ENCODE measurements at regions not wholly inside any gene's neighbourhood (a gene's known extent, or its start where the extent isn't known, plus 50 kb on each side); places are given as distances from the start of the nearest gene placed in this dataset.
"Not testable (repeated sequence)": the region's sequence is repeated elsewhere in the genome, so short reads cannot be mapped to it uniquely, and the experiment has no call there.

- H3K9me3 Mint-ChIP-seq: peaks cover 8% of the 10 kb centered on the region
- H3K27ac Mint-ChIP-seq: no peak overlapping the region
These were observed 1297.4 kb upstream of the MIR17HG start for GRCh38 chr13:90049989-90050671.

GRCh38 chr13:90055121-90055520 is 1292.4 kb upstream of the MIR17HG start:
- Mint-ChIP-seq H3K4me3 (no peak overlapping the region), H3K4me1 (no peaks in the 10 kb centered on the region), H3K27me3 (no peaks in the 10 kb centered on the region), H3K36me3 (no peaks in the 10 kb centered on the region), H3K27ac (no peak overlapping the region), H3K9me3 (no peaks in the 10 kb centered on the region)
- no peak for DNase-seq

More at GRCh38 chr13:90049989-90050671, 1297.4 kb upstream of the MIR17HG start:
- DNase-seq: no peak
- Mint-ChIP-seq H3K4me1 (no peaks in the 10 kb centered on the region), H3K4me3 (no peak overlapping the region), H3K36me3 (peaks cover 2% of the 10 kb centered on the region), H3K27me3 (no peaks in the 10 kb centered on the region)

- no peak overlapping the region for H3K4me3 Mint-ChIP-seq
- H3K9me3 Mint-ChIP-seq: no peaks in the 10 kb centered on the region
- no peaks in the 10 kb centered on the region for H3K27me3 Mint-ChIP-seq
- DNase-seq: no peak
- H3K4me1 Mint-ChIP-seq: no peaks in the 10 kb centered on the region
- H3K27ac Mint-ChIP-seq: no peak overlapping the region
- no peaks in the 10 kb centered on the region for H3K36me3 Mint-ChIP-seq
These were observed 1291.7 kb upstream of the MIR17HG start for GRCh38 chr13:90055760-90056159.

GRCh38 chr13:90064226-90064625 is 1283.3 kb upstream of the MIR17HG start:
- H3K9me3 Mint-ChIP-seq, H3K36me3 Mint-ChIP-seq, H3K27me3 Mint-ChIP-seq, H3K4me1 Mint-ChIP-seq, DNase-seq, H3K4me3 Mint-ChIP-seq, H3K27ac Mint-ChIP-seq: not testable (repeated sequence)

GRCh38 chr13:90068658-90069057 is 1278.8 kb upstream of the MIR17HG start:
- peaks cover 5% of the 10 kb centered on the region for H3K9me3 Mint-ChIP-seq
- no peak for DNase-seq
- no peaks in the 10 kb centered on the region for H3K36me3 Mint-ChIP-seq
- no peak overlapping the region for H3K4me3 Mint-ChIP-seq
- H3K4me1 Mint-ChIP-seq: no peaks in the 10 kb centered on the region
- no peak overlapping the region for H3K27ac Mint-ChIP-seq
- H3K27me3 Mint-ChIP-seq: no peaks in the 10 kb centered on the region

- Mint-ChIP-seq H3K4me1 (no peaks in the 10 kb centered on the region), H3K27ac (no peak overlapping the region), H3K9me3 (peaks cover 2% of the 10 kb centered on the region), H3K36me3 (no peaks in the 10 kb centered on the region), H3K4me3 (no peak overlapping the region), H3K27me3 (no peaks in the 10 kb centered on the region)
- no peak for DNase-seq
These were observed 1277.1 kb upstream of the MIR17HG start for GRCh38 chr13:90070362-90070761.

- Mint-ChIP-seq H3K4me1 (no peaks in the 10 kb centered on the region), H3K9me3 (peaks cover 2% of the 10 kb centered on the region), H3K27me3 (no peaks in the 10 kb centered on the region), H3K36me3 (no peaks in the 10 kb centered on the region), H3K27ac (no peak overlapping the region), H3K4me3 (no peak overlapping the region)
- no peak for DNase-seq
These were observed 1276.5 kb upstream of the MIR17HG start for GRCh38 chr13:90070837-90071525.

- Mint-ChIP-seq H3K36me3 (no peaks in the 10 kb centered on the region), H3K27me3 (no peaks in the 10 kb centered on the region), H3K9me3 (peaks cover 8% of the 10 kb centered on the region), H3K4me1 (no peaks in the 10 kb centered on the region), H3K4me3 (no peak overlapping the region), H3K27ac (no peak overlapping the region)
- DNase-seq: no peak
These were observed 1262.7 kb upstream of the MIR17HG start for GRCh38 chr13:90084684-90085290.

- no peaks in the 10 kb centered on the region for H3K36me3 Mint-ChIP-seq
These were observed 1258.4 kb upstream of the MIR17HG start for GRCh38 chr13:90089051-90089450.

GRCh38 chr13:90091611-90092010 is 1255.9 kb upstream of the MIR17HG start:
- H3K4me1 Mint-ChIP-seq: no peaks in the 10 kb centered on the region
- DNase-seq: no peak
- no peaks in the 10 kb centered on the region for H3K27me3 Mint-ChIP-seq
- H3K9me3 Mint-ChIP-seq: peaks cover 13% of the 10 kb centered on the region
- H3K4me3 Mint-ChIP-seq: no peak overlapping the region
- H3K27ac Mint-ChIP-seq: no peak overlapping the region
- H3K36me3 Mint-ChIP-seq: no peaks in the 10 kb centered on the region

More at GRCh38 chr13:90089051-90089450, 1258.4 kb upstream of the MIR17HG start:
- Mint-ChIP-seq H3K27me3 (no peaks in the 10 kb centered on the region), H3K4me3 (no peak overlapping the region), H3K27ac (no peak overlapping the region), H3K9me3 (peaks cover 11% of the 10 kb centered on the region), H3K4me1 (no peaks in the 10 kb centered on the region)
- DNase-seq: no peak

- no peaks in the 10 kb centered on the region for H3K36me3 Mint-ChIP-seq
- H3K4me1 Mint-ChIP-seq: no peaks in the 10 kb centered on the region
- no peaks in the 10 kb centered on the region for H3K27me3 Mint-ChIP-seq
- no peak for DNase-seq
- H3K9me3 Mint-ChIP-seq: peaks cover 11% of the 10 kb centered on the region
- H3K27ac Mint-ChIP-seq: no peak overlapping the region
- H3K4me3 Mint-ChIP-seq: no peak overlapping the region
These were observed 1253.1 kb upstream of the MIR17HG start for GRCh38 chr13:90094357-90094756.

GRCh38 chr13:90098577-90098976 is 1248.9 kb upstream of the MIR17HG start:
- H3K36me3 Mint-ChIP-seq: no peaks in the 10 kb centered on the region
- no peaks in the 10 kb centered on the region for H3K27me3 Mint-ChIP-seq
- H3K9me3 Mint-ChIP-seq: peaks cover 10% of the 10 kb centered on the region
- no peak for DNase-seq
- H3K27ac Mint-ChIP-seq: no peak overlapping the region
- no peaks in the 10 kb centered on the region for H3K4me1 Mint-ChIP-seq
- H3K4me3 Mint-ChIP-seq: no peak overlapping the region

GRCh38 chr13:90099847-90100246 is 1247.6 kb upstream of the MIR17HG start:
- no peaks in the 10 kb centered on the region for H3K27me3 Mint-ChIP-seq
- H3K27ac Mint-ChIP-seq: no peak overlapping the region
- no peak overlapping the region for H3K4me3 Mint-ChIP-seq
- no peak for DNase-seq
- no peaks in the 10 kb centered on the region for H3K36me3 Mint-ChIP-seq
- no peaks in the 10 kb centered on the region for H3K4me1 Mint-ChIP-seq
- peaks cover 11% of the 10 kb centered on the region for H3K9me3 Mint-ChIP-seq

- no peak for DNase-seq
- peaks cover 6% of the 10 kb centered on the region for H3K9me3 Mint-ChIP-seq
- H3K27ac Mint-ChIP-seq: no peak overlapping the region
- H3K27me3 Mint-ChIP-seq: no peaks in the 10 kb centered on the region
- no peak overlapping the region for H3K4me3 Mint-ChIP-seq
- no peaks in the 10 kb centered on the region for H3K36me3 Mint-ChIP-seq
- H3K4me1 Mint-ChIP-seq: no peaks in the 10 kb centered on the region
These were observed 1244.2 kb upstream of the MIR17HG start for GRCh38 chr13:90103099-90103784.

- no peak for DNase-seq
- H3K27ac Mint-ChIP-seq: no peak overlapping the region
- H3K36me3 Mint-ChIP-seq: no peaks in the 10 kb centered on the region
- H3K4me3 Mint-ChIP-seq: no peak overlapping the region
- H3K27me3 Mint-ChIP-seq: no peaks in the 10 kb centered on the region
- peaks cover 6% of the 10 kb centered on the region for H3K9me3 Mint-ChIP-seq
- H3K4me1 Mint-ChIP-seq: no peaks in the 10 kb centered on the region
These were observed 1242.7 kb upstream of the MIR17HG start for GRCh38 chr13:90104764-90105163.

All from activated naive CD8-positive, alpha-beta T cell treated with anti-CD3 and anti-CD28 coated beads for 36 hours (primary cell).